OCI-LY7 (cell line): ENCODE measurements at regions not wholly inside any gene's neighbourhood (a gene's known extent, or its start where the extent isn't known, plus 50 kb on each side); places are given as distances from the start of the nearest gene placed in this dataset.

ENCODE experiments used
- CTCF ChIP-seq: fragments of 200-600 bp; sonication (generic); conservative IDR thresholded peaks from 2 replicates; pipeline ENCODE4 v1.5.1; 2014; ENCODE audit warnings: mild to moderate bottlenecking, antibody characterized with exemption, low read length, moderate library complexity, mixed read lengths
- EZH2phosphoT487 ChIP-seq: fragments of 200-600 bp; sonication (generic); IDR thresholded peaks from 2 replicates; pipeline ENCODE4 v1.6.1; 2018; ENCODE audit warnings: low read depth, borderline replicate concordance, mild to moderate bottlenecking, mixed run types, antibody characterized with exemption, low read length, moderate library complexity, mixed read lengths

GRCh38 chrY:7467796-7468520, 556.4 kb upstream of the AMELY start:
- TF ChIP-seq CTCF (no peak), EZH2phosphoT487 (no peak)
